HG03520 (cell line): ENCODE measurements at regions not wholly inside any gene's neighbourhood (a gene's known extent, or its start where the extent isn't known, plus 50 kb on each side); places are given as distances from the start of the nearest gene placed in this dataset.
"Not testable (repeated sequence)": the region's sequence is repeated elsewhere in the genome, so short reads cannot be mapped to it uniquely, and the experiment has no call there.

Experiments used
- ATAC-seq: cut with Tn5 transposase; IDR thresholded peaks from one replicate; pipeline ENCODE4 v1.9.1; 2021; ENCODE audit warnings: mild to moderate bottlenecking, moderate library complexity; ENCODE audit not compliant: unreplicated experiment

- ATAC-seq: no peak
Measured at GRCh38 chrX:78603908-78604307, 55.2 kb downstream of the RTL3 start.

GRCh38 chrX:78595901-78596502 lies 63.1 kb downstream of the RTL3 start:
- no peak for ATAC-seq

- ATAC-seq: no peak
Measured at GRCh38 chrX:78593701-78594100, 65.4 kb downstream of the RTL3 start.

- no peak for ATAC-seq
Measured at GRCh38 chrX:78592030-78592429, 67.1 kb downstream of the RTL3 start.

GRCh38 chrX:78574306-78574705 lies 84.8 kb downstream of the RTL3 start:
- ATAC-seq: no peak

- no peak for ATAC-seq
Measured at GRCh38 chrX:78573630-78574029, 85.5 kb downstream of the RTL3 start.

GRCh38 chrX:78571849-78572248 lies 87.3 kb downstream of the RTL3 start:
- ATAC-seq: no peak

GRCh38 chrX:78555401-78555980 lies 103.6 kb downstream of the RTL3 start:
- ATAC-seq: no peak

GRCh38 chrX:78552628-78553027 lies 106.5 kb downstream of the RTL3 start:
- ATAC-seq: not testable (repeated sequence)

GRCh38 chrX:78548012-78548411 lies 111.1 kb downstream of the RTL3 start:
- ATAC-seq: no peak

- no peak for ATAC-seq
Measured at GRCh38 chrX:78545233-78545632, 113.9 kb downstream of the RTL3 start.

GRCh38 chrX:78543281-78543680 lies 115.8 kb downstream of the RTL3 start:
- no peak for ATAC-seq

GRCh38 chrX:78540171-78540570 lies 119.0 kb downstream of the RTL3 start:
- no peak for ATAC-seq

- no peak for ATAC-seq
Measured at GRCh38 chrX:78534221-78534620, 124.9 kb downstream of the RTL3 start.

- ATAC-seq: no peak
Measured at GRCh38 chrX:78532363-78532762, 126.8 kb downstream of the RTL3 start.

- no peak for ATAC-seq
Measured at GRCh38 chrX:78527818-78528217, 131.3 kb downstream of the RTL3 start.

- ATAC-seq: no peak
Measured at GRCh38 chrX:78527263-78527662, 131.9 kb downstream of the RTL3 start.

GRCh38 chrX:78522601-78523000 lies 136.5 kb downstream of the RTL3 start:
- ATAC-seq: no peak

- ATAC-seq: peak; percentile 69
Measured at GRCh38 chrX:78517124-78517523, 142.0 kb downstream of the RTL3 start.

GRCh38 chrX:78514852-78515251 lies 144.3 kb downstream of the RTL3 start:
- ATAC-seq: peak; percentile 36

GRCh38 chrX:78513971-78514738 lies 145.0 kb downstream of the RTL3 start:
- ATAC-seq: no peak

- no peak for ATAC-seq
Measured at GRCh38 chrX:78506248-78506647, 152.9 kb downstream of the RTL3 start.
